IMR-90 (cell line): ENCODE measurements at regions not wholly inside any gene's neighbourhood (a gene's known extent, or its start where the extent isn't known, plus 50 kb on each side); places are given as distances from the start of the nearest gene placed in this dataset.

Experiments
- ATAC-seq: fragments of 200-7000 bp; cut with Tn5 transposase; 2 replicates; pipeline ENCODE4 v1.9.1; 2020; ENCODE audit warnings: low read depth, mild to moderate bottlenecking, moderate library complexity
- BruUV-seq: library from RNA; stranded (reverse); fragments of 400-500 nt; replicated peaks from 2 replicates; lab custom pipeline; 2021; lab: Mats Ljungman, UMichigan
- CTCF ChIA-PET: fragments of 300-600 bp; formaldehyde crosslinking; extraction: SDS; loops from one replicate; lab custom pipeline; 2021; ENCODE audit warnings: antibody characterized with exemption; lab: Yijun Ruan, JAX
- POLR2A ChIA-PET: fragments of 300-600 bp; sonication (Branson Sonifier 250); formaldehyde crosslinking; loops from one replicate; lab custom pipeline; 2022; ENCODE audit warnings: antibody characterized with exemption; ENCODE audit not compliant: unreplicated experiment; lab: Charles Lee
- DNase-seq: peaks from one replicate; pipeline ENCODE4 v3.0.0; 2013
- H2AFZ ChIP-seq: replicated peaks from 2 replicates; pipeline ENCODE3; 2013; ENCODE audit warnings: low read length, mild to moderate bottlenecking; ENCODE audit not compliant: poor library complexity
- H2AK5ac ChIP-seq: 2 replicates; pipeline ENCODE4 v1.6.1; 2013; ENCODE audit warnings: low read depth, low read length, inconsistent platforms
- H2AK9ac ChIP-seq: replicated peaks from 2 replicates; pipeline ENCODE3; 2013; ENCODE audit warnings: mild to moderate bottlenecking, low read depth, low read length, moderate library complexity; ENCODE audit not compliant: poor library complexity
- H2BK120ac ChIP-seq: 2 replicates; pipeline ENCODE4 v1.6.1; 2013; ENCODE audit warnings: low read depth, low read length, inconsistent platforms
- H2BK15ac ChIP-seq: 3 replicates; pipeline ENCODE4 v1.6.1; 2013; ENCODE audit warnings: low read depth, low read length, inconsistent platforms
- H2BK20ac ChIP-seq: 2 replicates; pipeline ENCODE4 v1.6.1; 2013; ENCODE audit warnings: low read depth, mild to moderate bottlenecking, inconsistent platforms, low read length, moderate library complexity
- H2BK5ac ChIP-seq: 2 replicates; pipeline ENCODE4 v1.6.1; 2013; ENCODE audit warnings: mild to moderate bottlenecking, low read depth, low read length, inconsistent platforms; ENCODE audit not compliant: poor library complexity, severe bottlenecking
- H3K14ac ChIP-seq: replicated peaks from 2 replicates; pipeline ENCODE4 v1.6.1; 2013; ENCODE audit warnings: low read depth, low read length, inconsistent platforms
- H3K18ac ChIP-seq: 2 replicates; pipeline ENCODE4 v1.6.1; 2013; ENCODE audit warnings: low read depth, low read length, control low read depth
- H3K23ac ChIP-seq: 2 replicates; pipeline ENCODE4 v1.6.1; 2013; ENCODE audit warnings: low read depth, low read length, inconsistent platforms
- H3K27ac ChIP-seq: 2 replicates; pipeline ENCODE4 v1.5.1; 2013; ENCODE audit warnings: mild to moderate bottlenecking, control low read depth, low read length; ENCODE audit not compliant: insufficient read depth
- H3K27me3 ChIP-seq: 2 replicates; pipeline ENCODE4 v1.6.1; 2013; ENCODE audit warnings: low read length; ENCODE audit not compliant: control insufficient read depth, insufficient read depth
- H3K36me3 ChIP-seq: 2 replicates; pipeline ENCODE4 v1.6.1; 2013; ENCODE audit warnings: low read length, mixed read lengths; ENCODE audit not compliant: control insufficient read depth, insufficient read depth
- H3K4ac ChIP-seq: 2 replicates; pipeline ENCODE4 v1.6.1; 2013; ENCODE audit warnings: low read depth, low read length, inconsistent platforms
- H3K4me1 ChIP-seq: 2 replicates; pipeline ENCODE4 v1.6.1; 2013; ENCODE audit warnings: low read length, mixed read lengths; ENCODE audit not compliant: control insufficient read depth, insufficient read depth
- H3K4me2 ChIP-seq: 2 replicates; pipeline ENCODE4 v1.6.1; 2013; ENCODE audit warnings: low read depth, mild to moderate bottlenecking, control low read depth, low read length, moderate library complexity
- H3K4me3 ChIP-seq: 2 replicates; pipeline ENCODE4 v1.5.1; 2013; ENCODE audit warnings: low read depth, mild to moderate bottlenecking, control low read depth, low read length, moderate library complexity; ENCODE audit not compliant: insufficient read depth
- H3K56ac ChIP-seq: 2 replicates; pipeline ENCODE4 v1.6.1; 2013; ENCODE audit warnings: low read length, inconsistent platforms; ENCODE audit not compliant: insufficient read depth; ENCODE audit errors: extremely low read depth
- H3K79me1 ChIP-seq, 2 experiments: 2 replicates each; pipeline ENCODE4 v1.6.1; 2013; ENCODE audit warnings: low read length in 2 of 2, inconsistent platforms in 1 of 2, low read depth in 1 of 2
- H3K9ac ChIP-seq: 2 replicates; pipeline ENCODE4 v1.6.1; 2013; ENCODE audit warnings: low read depth, low read length, control low read depth
- H3K9me1 ChIP-seq: 2 replicates; pipeline ENCODE4 v1.6.1; 2013; ENCODE audit warnings: low read length, inconsistent platforms; ENCODE audit not compliant: insufficient read depth
- H3K9me3 ChIP-seq: 2 replicates; pipeline ENCODE4 v1.6.1; 2013; ENCODE audit warnings: low read length; ENCODE audit not compliant: control insufficient read depth, insufficient read depth
- H4K20me1 ChIP-seq: 2 replicates; pipeline ENCODE4 v1.6.1; 2013; ENCODE audit warnings: low read length, inconsistent platforms; ENCODE audit not compliant: insufficient read depth
- H4K5ac ChIP-seq: 2 replicates; pipeline ENCODE4 v1.6.1; 2013; ENCODE audit warnings: mild to moderate bottlenecking, low read depth, low read length, control low read depth
- H4K8ac ChIP-seq, 2 experiments: 2 replicates each; pipeline ENCODE4 v1.6.1; 2013; ENCODE audit warnings: low read depth in 2 of 2, low read length in 2 of 2, control low read depth in 1 of 2, inconsistent platforms in 1 of 2
- H4K91ac ChIP-seq: 2 replicates; pipeline ENCODE4 v1.6.1; 2013; ENCODE audit warnings: low read depth, low read length, inconsistent platforms; ENCODE audit not compliant: insufficient read depth
- CEBPB ChIP-seq: IDR thresholded peaks from 2 replicates; pipeline ENCODE4 v1.6.1; 2012; ENCODE audit warnings: low read depth, low read length, improper control_type of control experiment
- CHD1 ChIP-seq: IDR thresholded peaks from 2 replicates; pipeline ENCODE4 v1.6.1; 2012; ENCODE audit warnings: low read depth, low read length, improper control_type of control experiment
- CTCF ChIP-seq: conservative IDR thresholded peaks from 2 replicates; pipeline ENCODE4 v1.5.1; 2012; ENCODE audit warnings: mild to moderate bottlenecking, low read depth, low read length, improper control_type of control experiment
- ELK1 ChIP-seq: fragments of 150-350 bp; IDR thresholded peaks from 2 replicates; pipeline ENCODE4 v1.6.1; 2016; ENCODE audit warnings: low read depth, mild to moderate bottlenecking, low read length, moderate library complexity, borderline replicate concordance
- FOS ChIP-seq: fragments of 150-350 bp; IDR thresholded peaks from 2 replicates; pipeline ENCODE4 v1.6.1; 2016; ENCODE audit warnings: low read depth, low read length
- MAFK ChIP-seq: IDR thresholded peaks from 2 replicates; pipeline ENCODE4 v1.6.1; 2012; ENCODE audit warnings: low read depth, low read length, improper control_type of control experiment
- MAZ ChIP-seq: IDR thresholded peaks from 2 replicates; pipeline ENCODE4 v1.6.1; 2012; ENCODE audit warnings: low read depth, mild to moderate bottlenecking, low read length, improper control_type of control experiment, moderate library complexity, borderline replicate concordance
- MXI1 ChIP-seq: IDR thresholded peaks from 2 replicates; pipeline ENCODE4 v1.6.1; 2012; ENCODE audit warnings: low read depth, mild to moderate bottlenecking, low read length, moderate library complexity, borderline replicate concordance
- NFE2L2 ChIP-seq: fragments of 150-350 bp; IDR thresholded peaks from 2 replicates; pipeline ENCODE4 v1.6.1; 2016; ENCODE audit warnings: low read depth, mild to moderate bottlenecking, low read length
- POLR2A ChIP-seq: IDR thresholded peaks from 2 replicates; pipeline ENCODE4 v1.6.1; 2012; ENCODE audit warnings: mild to moderate bottlenecking, low read depth, low read length
- RAD21 ChIP-seq: IDR thresholded peaks from 2 replicates; pipeline ENCODE4 v1.6.1; 2012; ENCODE audit warnings: low read length, improper control_type of control experiment
- RCOR1 ChIP-seq: IDR thresholded peaks from 2 replicates; pipeline ENCODE4 v1.6.1; 2012; ENCODE audit warnings: mild to moderate bottlenecking, low read length, improper control_type of control experiment; ENCODE audit not compliant: insufficient replicate concordance
- SMC3 ChIP-seq: fragments of 150-350 bp; IDR thresholded peaks from 2 replicates; pipeline ENCODE4 v1.6.1; 2016; ENCODE audit warnings: low read depth, mild to moderate bottlenecking, antibody characterized with exemption, low read length, moderate library complexity
- WGBS, 2 experiments: methylation state at CpG; one replicate each; pipeline versions ENCODE4 v1.1.5 to v1.1.7; 2013; ENCODE audit warnings: missing lambda C conversion rate in 2 of 2; ENCODE audit not compliant: insufficient read length in 1 of 2; ENCODE audit errors: extremely low coverage in 2 of 2; 5-methylcytosine and 5-hydroxymethylcytosine counted together
- dilution Hi-C: fragments of 300-500 bp; cut with HindIII; formaldehyde crosslinking; loops from one replicate; pipeline ENCODE4 v1.14.3; 2018; ENCODE audit warnings: low sequenced_read_pairs; ENCODE audit not compliant: unreplicated experiment
- in situ Hi-C: fragments of 300-500 bp; cut with MboI; formaldehyde crosslinking; loops from 3 replicates; pipeline ENCODE4 v1.14.3; 2019; ENCODE audit warnings: low sequenced_read_pairs, inconsistent platforms, mixed read lengths
- intact Hi-C: fragments of 100-400 bp; cut with micrococcal nuclease; formaldehyde crosslinking; loops from 2 replicates; pipeline ENCODE4 v1.10.0; 2022
- TF ChIP-seq, protein P1 (sequence below): fragments of 150-350 bp; IDR thresholded peaks from 2 replicates; pipeline ENCODE4 v1.6.1; 2017; ENCODE audit warnings: mild to moderate bottlenecking, antibody characterized with exemption, low read length, low read depth

GRCh38 chr16:59950431-59950830, 1216.3 kb upstream of the GOT2 start:
- no peak overlapping the region for H3K27ac ChIP-seq
- H3K27me3 ChIP-seq: no peaks in the 10 kb centered on the region
- no peaks in the 10 kb centered on the region for H3K9me1 ChIP-seq
- BruUV-seq: no TSS peak
- no peak overlapping the region for H4K8ac ChIP-seq
- in situ Hi-C loops (no loop called here), dilution Hi-C loops (no loop called here), intact Hi-C loops (no loop called here)
- no peak overlapping the region for H2AK9ac ChIP-seq
- H3K9me3 ChIP-seq: peaks cover 3% of the 10 kb centered on the region; the same call in 1 of the 2 replicates
- H3K4me2 ChIP-seq: no peak overlapping the region
- no peak overlapping the region for H2BK15ac ChIP-seq
- no peaks in the 10 kb centered on the region for H4K20me1 ChIP-seq
- H2AK5ac ChIP-seq: no peak overlapping the region
- H3K56ac ChIP-seq: no peak overlapping the region
- H3K79me1 ChIP-seq: no peaks in the 10 kb centered on the region
- no peaks in the 10 kb centered on the region for H3K36me3 ChIP-seq
- CTCF ChIA-PET: no interaction called here
- no peak overlapping the region for H3K4ac ChIP-seq
- H4K5ac ChIP-seq: no peak overlapping the region
- no peak overlapping the region for H3K9ac ChIP-seq
- no peak overlapping the region for H4K91ac ChIP-seq
- no peak overlapping the region for H2BK120ac ChIP-seq
- WGBS, 2 experiments: no CpG with 5 or more reads among the region's 2 CpGs
- DNase-seq: no peak
- no peak overlapping the region for H3K23ac ChIP-seq
- no peak overlapping the region for H3K4me3 ChIP-seq
- TF ChIP-seq ELK1 (no peak), POLR2A (no peak), RCOR1 (no peak), MAFK (no peak), RAD21 (no peak), MAZ (no peak), CEBPB (no peak), MXI1 (no peak), CHD1 (no peak), NFE2L2 (no peak), FOS (no peak), SMC3 (no peak), CTCF (no peak)
- TF ChIP-seq, protein P1, sequence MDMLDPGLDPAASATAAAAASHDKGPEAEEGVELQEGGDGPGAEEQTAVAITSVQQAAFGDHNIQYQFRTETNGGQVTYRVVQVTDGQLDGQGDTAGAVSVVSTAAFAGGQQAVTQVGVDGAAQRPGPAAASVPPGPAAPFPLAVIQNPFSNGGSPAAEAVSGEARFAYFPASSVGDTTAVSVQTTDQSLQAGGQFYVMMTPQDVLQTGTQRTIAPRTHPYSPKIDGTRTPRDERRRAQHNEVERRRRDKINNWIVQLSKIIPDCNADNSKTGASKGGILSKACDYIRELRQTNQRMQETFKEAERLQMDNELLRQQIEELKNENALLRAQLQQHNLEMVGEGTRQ: no peak
- H3K14ac ChIP-seq: no peak overlapping the region
- no peak overlapping the region for H2AFZ ChIP-seq
- no peak overlapping the region for H2BK20ac ChIP-seq
- no peak for ATAC-seq
- POLR2A ChIA-PET: no interaction called here
- H3K4me1 ChIP-seq: no peaks in the 10 kb centered on the region
- H3K18ac ChIP-seq: no peak overlapping the region
- H2BK5ac ChIP-seq: no peak overlapping the region
